Putamen (tissue), 1 donor: ENCODE measurements at regions not wholly inside any gene's neighbourhood (a gene's known extent, or its start where the extent isn't known, plus 50 kb on each side); places are given as distances from the start of the nearest gene placed in this dataset.

Source experiments
- DNase-seq: peaks from one replicate; pipeline ENCODE4 v3.0.0-alpha.2; 2016; ENCODE audit warnings: low spot score

GRCh38 chr17:77771587-77771986 is 186.9 kb upstream of the TNRC6C start:
- DNase-seq, result no peak

- no peak for DNase-seq
Observed at GRCh38 chr17:77771998-77772397, 186.5 kb upstream of the TNRC6C start.

DNA sequence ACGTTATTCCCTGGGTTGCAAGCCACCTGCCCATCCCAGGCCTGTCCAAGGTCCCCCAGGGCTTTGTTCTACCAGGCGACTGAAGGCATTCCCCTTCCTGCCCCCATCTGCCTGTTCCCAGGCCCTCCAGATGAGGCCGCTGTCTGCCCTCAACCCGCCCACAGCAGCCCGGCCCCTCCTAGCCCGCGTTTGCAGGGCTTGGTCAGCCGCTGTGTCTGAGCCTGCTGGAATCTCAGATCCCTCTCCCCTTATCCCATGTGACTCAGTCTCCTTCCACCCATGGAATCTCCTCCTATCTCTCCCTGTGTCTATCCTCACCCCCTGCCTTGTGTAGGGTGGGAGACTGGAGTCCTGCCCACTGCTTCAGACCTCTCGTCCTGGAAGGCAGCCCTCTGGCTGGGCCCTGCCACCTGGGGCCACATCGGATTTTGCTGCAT is 186.0 kb upstream of the TNRC6C start:
- no peak for DNase-seq

DNA sequence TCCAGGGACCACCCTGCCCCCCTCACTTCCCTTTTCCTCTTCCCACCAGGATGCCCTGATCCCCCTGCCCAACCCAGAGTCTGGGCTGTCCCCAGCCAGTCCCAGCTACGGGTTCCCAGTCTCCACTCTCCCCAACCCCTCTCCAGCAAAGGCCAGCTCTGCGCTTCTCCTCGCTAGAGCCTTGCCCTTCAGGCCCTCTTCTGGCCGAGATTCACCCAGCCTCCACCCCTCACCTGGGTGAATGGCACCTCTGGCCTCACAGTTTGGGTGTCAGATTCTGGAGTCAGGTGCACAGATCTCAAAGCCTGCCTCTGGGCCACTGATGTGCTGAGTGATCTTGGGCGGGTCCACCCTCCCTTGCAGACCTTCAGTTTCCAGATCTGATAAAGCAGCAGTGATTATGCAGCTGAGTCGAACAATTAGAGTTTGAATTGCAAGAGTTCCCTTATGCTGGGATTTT is 185.6 kb upstream of the TNRC6C start:
- DNase-seq, result no peak

GRCh38 chr17:77774182-77774581 is 184.3 kb upstream of the TNRC6C start:
- no peak for DNase-seq

- DNase-seq, result peak; percentile 93
Observed at GRCh38 chr17:77778636-77779489, 179.6 kb upstream of the TNRC6C start.

GRCh38 chr17:77779711-77780539 is 178.6 kb upstream of the TNRC6C start:
- peak; percentile 27 for DNase-seq

GRCh38 chr17:77781536-77781935 is 177.0 kb upstream of the TNRC6C start:
- DNase-seq, result no peak

- no peak for DNase-seq
Observed at GRCh38 chr17:77782201-77782600, 176.3 kb upstream of the TNRC6C start.

DNA sequence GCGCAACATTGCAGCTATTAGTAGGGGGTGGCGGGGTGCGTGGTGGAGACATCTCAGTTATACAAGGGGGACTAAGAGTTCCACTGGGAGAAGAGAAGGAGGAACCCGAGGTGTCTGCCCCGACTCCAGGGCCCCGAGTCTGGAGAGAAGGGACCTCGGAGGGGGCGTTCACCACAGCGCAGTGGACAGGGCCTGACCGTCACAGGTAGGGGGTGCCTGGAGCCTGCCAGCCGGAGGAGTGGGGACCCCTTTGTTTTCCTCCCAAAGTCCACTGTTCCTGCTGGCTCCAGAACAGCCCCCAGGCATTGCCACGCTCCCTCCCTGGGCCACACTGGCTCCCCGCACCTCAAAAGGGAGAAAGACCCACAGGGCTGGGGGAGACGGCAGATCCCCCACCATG is 175.9 kb upstream of the TNRC6C start:
- no peak for DNase-seq

GRCh38 chr17:77783991-77784820 is 174.3 kb upstream of the TNRC6C start:
- no peak for DNase-seq

DNA sequence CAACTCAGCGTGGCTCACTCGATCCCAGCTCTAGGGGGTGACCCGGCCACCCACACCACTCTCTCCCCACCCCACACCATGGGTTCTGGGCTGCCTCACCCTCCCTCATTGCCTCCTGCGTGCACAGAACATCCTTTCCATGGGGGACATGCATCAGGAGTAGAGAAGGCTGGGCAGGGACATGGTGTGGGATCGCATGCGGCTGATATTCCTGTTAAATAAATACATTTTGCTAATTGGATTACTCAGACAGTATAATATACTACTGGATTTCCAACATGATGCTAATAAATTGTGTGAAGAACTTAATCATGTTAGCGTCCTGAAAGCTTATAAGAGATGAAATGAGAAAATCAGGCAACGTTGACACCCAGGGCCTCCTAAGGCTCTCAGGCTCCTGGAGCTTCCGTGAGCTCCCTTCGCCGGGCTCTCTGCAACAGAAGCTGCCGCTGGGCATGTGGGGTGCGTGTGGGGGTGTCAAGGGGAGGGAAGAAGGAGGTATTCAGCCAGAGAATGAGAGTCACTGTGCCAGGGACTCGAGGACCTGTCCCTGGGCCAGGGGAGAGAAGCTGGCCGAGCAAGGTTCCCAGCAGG is 173.1 kb upstream of the TNRC6C start:
- no peak for DNase-seq

GRCh38 chr17:77786090-77786489 is 172.4 kb upstream of the TNRC6C start:
- DNase-seq, result no peak

GRCh38 chr17:77786740-77787505 is 171.6 kb upstream of the TNRC6C start:
- no peak for DNase-seq

DNA sequence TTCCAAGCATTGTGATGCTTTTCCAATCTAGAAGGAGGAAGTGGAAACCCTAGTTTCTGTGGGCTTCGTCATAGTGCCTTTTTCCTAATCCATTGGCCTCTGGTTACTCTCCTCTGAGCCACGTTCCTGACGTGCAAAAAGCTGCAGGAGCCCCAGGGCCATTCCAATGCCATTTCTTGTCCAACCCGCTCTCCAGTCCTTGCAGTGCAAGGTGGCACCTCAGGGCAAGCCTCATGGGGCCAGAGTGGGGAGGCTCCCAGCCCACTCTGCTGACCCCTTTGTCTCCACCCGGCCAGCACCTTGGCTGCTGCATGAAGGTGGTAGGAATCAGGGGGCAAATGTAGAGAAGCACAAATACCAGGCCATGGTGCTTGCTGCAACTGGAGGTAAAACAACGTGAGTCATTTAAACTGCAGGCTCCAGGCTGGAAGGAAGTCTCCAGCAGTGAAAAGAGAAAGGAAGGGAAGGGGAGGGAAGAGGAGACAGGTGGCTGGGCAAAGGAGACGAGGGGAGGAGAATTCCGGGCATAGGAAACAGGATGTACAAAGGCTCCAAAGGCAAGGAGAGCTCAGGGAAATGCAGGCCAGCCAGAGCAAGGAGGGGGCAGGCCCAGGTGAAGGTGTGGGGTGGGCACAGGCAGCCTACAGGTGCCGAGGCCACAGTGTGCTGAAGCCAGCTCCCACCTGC is 168.2 kb upstream of the TNRC6C start:
- DNase-seq, result no peak

DNA sequence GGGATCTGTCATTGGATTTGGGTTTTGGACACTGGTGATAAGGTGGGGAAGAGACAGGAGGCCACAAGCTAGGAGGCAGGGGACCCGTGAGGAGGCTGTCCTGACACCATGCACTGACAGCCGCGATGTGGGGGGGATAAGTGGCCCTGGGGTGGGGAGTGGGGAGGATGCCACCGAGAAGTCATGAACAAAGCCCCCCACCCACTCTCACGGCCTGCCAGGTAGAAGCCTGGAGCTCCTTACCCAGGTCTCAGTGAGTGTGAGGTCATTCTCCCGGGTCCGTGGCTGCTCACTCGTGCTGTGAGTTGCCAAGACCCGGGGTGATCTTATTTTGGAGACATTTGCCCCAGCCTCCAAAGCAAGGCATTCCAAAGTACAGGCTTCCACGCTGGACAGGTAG is 165.9 kb upstream of the TNRC6C start:
- no peak for DNase-seq

DNA sequence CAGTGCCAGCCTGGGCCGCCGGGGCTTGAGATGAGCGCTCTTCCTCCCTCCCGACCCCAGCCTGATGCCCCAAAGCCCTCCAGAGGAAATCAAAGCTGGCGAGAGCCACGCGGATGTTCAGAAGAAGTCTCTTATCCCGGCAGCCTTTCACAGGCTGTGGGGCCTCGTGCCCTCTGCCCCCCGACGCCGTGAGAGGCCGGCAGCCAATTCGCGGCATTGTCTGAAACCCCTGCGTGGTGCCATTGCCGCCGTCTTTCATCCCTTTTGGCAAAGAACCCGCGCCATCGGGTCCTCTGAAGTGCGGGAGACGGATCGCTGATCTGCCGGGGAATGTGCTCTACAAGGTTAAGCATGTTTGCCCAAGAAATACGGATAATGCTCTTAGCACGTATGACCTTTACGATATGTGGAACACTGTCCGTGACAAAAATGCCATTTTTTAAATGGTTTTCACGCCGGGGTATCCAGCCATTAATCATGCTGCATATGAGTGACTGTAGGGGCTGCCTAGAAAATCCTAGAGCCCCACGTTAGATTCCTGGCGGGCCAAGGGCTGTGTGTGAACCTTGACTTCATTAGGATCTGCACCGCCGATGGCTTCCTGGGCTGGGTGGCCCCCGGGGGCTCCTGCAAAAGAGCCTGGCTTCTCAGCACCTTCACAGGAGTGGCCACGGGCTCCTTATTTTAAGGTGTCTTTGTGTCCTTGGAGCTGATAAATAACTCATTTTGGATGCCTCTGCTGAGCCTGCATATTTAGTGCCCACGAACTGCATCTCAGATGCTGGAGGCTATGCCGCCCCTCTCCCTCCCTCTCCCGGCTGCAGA is 165.1 kb upstream of the TNRC6C start:
- DNase-seq, result no peak

GRCh38 chr17:77793971-77794235 is 164.6 kb upstream of the TNRC6C start:
- no peak for DNase-seq

- DNase-seq, result no peak
Observed at GRCh38 chr17:77794846-77795245, 163.7 kb upstream of the TNRC6C start.

GRCh38 chr17:77795685-77796084 is 162.8 kb upstream of the TNRC6C start:
- no peak for DNase-seq
